Astrocyte of the cerebellum (primary cell): ENCODE measurements at regions not wholly inside any gene's neighbourhood (a gene's known extent, or its start where the extent isn't known, plus 50 kb on each side); places are given as distances from the start of the nearest gene placed in this dataset.

Experiments used
- DNase-seq: peaks from one replicate; pipeline ENCODE4 v3.0.0-alpha.2; 2011; ENCODE audit warnings: low read depth
- H3K4me3 ChIP-seq: 2 replicates; pipeline ENCODE4 v1.5.1; 2011; ENCODE audit warnings: mild to moderate bottlenecking, low read depth, low read length, moderate library complexity
- in situ Hi-C: cut with HindIII; loops from 2 replicates; pipeline ENCODE4 v1.10.0; 2017; ENCODE audit warnings: low sequenced_read_pairs
- TF ChIP-seq, protein P1 (sequence below): IDR thresholded peaks from 2 replicates; pipeline ENCODE4 v1.5.1; 2012; ENCODE audit warnings: low read length, low read depth, moderate library complexity, mild to moderate bottlenecking; ENCODE audit errors: missing control alignments

- H3K4me3 ChIP-seq, result no peak overlapping the region
- in situ Hi-C loops, result no loop called here
- TF ChIP-seq, protein P1, sequence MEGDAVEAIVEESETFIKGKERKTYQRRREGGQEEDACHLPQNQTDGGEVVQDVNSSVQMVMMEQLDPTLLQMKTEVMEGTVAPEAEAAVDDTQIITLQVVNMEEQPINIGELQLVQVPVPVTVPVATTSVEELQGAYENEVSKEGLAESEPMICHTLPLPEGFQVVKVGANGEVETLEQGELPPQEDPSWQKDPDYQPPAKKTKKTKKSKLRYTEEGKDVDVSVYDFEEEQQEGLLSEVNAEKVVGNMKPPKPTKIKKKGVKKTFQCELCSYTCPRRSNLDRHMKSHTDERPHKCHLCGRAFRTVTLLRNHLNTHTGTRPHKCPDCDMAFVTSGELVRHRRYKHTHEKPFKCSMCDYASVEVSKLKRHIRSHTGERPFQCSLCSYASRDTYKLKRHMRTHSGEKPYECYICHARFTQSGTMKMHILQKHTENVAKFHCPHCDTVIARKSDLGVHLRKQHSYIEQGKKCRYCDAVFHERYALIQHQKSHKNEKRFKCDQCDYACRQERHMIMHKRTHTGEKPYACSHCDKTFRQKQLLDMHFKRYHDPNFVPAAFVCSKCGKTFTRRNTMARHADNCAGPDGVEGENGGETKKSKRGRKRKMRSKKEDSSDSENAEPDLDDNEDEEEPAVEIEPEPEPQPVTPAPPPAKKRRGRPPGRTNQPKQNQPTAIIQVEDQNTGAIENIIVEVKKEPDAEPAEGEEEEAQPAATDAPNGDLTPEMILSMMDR, result no peak
- no peak for DNase-seq
Observed at GRCh38 chr4:14267373-14268060, 640.0 kb upstream of the BOD1L1 start.

GRCh38 chr4:14269824-14270223 is 642.3 kb upstream of the BOD1L1 start:
- DNase-seq, result no peak
- in situ Hi-C loops, result no loop called here
- no peak overlapping the region for H3K4me3 ChIP-seq
- TF ChIP-seq, protein P1, result no peak

DNA sequence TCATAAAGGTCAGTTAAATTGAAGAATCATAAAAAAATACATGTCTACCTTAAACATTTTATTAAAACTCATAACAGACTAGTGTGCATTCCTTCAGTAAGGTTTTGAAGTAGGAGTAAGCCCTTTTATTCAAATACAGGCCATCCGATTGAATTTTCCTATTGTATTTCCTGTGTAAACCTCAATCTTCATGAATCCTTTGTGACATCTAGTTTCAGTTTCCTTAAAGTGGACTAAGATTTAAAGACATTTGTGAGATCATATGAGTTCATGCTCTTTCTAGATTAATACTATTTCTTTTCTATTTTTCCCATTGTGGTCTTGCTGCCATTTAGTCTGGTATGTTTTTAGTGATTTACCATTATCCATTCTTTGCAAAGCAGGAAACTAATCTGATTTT is 644.7 kb upstream of the BOD1L1 start:
- TF ChIP-seq, protein P1, result no peak
- in situ Hi-C loops, result no loop called here
- H3K4me3 ChIP-seq, result no peak overlapping the region
- no peak for DNase-seq

DNA sequence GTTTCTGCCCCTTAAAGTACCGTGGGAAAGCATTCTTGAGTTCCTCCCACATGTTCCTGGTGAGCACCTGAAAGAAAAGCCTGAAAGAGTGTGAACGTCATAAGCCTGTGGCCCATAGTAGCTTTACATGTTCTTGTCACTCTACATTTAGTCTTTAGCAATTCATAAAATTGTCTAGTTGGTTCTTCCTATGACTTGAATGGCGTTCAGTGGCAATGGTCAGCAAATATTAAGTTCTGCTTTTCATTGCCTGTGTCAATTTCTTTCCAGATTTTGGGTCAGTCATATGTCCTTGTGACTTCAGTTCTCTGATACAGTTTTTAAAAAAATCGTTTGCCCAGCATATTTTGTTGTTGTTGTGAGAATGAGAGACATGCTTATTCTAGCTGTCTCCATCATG is 650.0 kb upstream of the BOD1L1 start:
- no peak for DNase-seq
- H3K4me3 ChIP-seq, result no peak overlapping the region
- in situ Hi-C loops, result no loop called here
- TF ChIP-seq, protein P1, result no peak

GRCh38 chr4:14280567-14280966 is 653.0 kb upstream of the BOD1L1 start:
- in situ Hi-C loops, result no loop called here
- TF ChIP-seq, protein P1, result no peak
- DNase-seq, result no peak
- no peak overlapping the region for H3K4me3 ChIP-seq

DNA sequence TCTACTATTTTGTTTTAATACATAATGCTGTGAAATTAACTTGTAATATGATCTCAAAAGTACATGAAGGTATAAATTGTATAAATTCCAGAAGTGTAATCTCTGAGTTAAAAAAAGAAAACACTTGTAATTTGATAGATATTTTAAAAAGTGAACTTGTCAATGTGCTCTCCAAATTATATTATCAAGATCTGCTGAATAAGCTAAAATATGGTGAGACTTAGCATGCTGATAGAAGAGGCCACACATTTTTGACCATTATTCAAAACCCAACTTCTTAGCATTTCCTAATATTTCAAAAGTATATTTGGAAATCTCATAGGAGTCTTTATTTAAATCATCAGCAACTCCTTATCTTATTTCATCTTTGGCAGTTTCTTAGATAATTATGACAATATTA is 657.1 kb upstream of the BOD1L1 start:
- TF ChIP-seq, protein P1, result no peak
- no peak for DNase-seq
- in situ Hi-C loops, result no loop called here
- H3K4me3 ChIP-seq, result no peak overlapping the region

DNA sequence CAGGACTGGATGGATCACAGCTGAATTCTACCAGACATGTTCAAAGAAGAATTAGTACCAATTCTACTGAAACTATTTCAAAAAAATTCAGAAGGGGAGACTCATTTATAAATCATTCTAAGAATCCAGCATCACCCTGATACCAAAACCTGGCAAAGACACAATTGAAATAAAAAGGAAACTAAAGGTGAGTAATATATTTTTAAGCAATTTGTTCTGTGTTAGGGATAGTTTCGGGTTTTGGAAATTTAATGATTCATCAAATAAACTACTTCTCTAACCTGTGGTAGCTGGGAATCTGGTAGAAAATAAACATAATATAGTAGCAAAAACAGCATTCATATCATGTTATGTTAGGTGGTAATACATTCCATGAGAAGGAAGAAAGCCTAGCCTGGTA is 662.2 kb upstream of the BOD1L1 start:
- no peak for DNase-seq
- in situ Hi-C loops, result no loop called here
- no peak overlapping the region for H3K4me3 ChIP-seq
- TF ChIP-seq, protein P1, result no peak
